Heart right ventricle (tissue), 16 donors: ENCODE measurements at regions not wholly inside any gene's neighbourhood (a gene's known extent, or its start where the extent isn't known, plus 50 kb on each side); places are given as distances from the start of the nearest gene placed in this dataset.

Experiments used
- ATAC-seq, 8 donors: fragments of 200-7000 bp; cut with Tn5 transposase; one replicate each; pipeline ENCODE4 v1.9.1; 2020; ENCODE audit warnings: mild to moderate bottlenecking in 8 of 8, moderate library complexity in 8 of 8, moderate number of reproducible peaks in 1 of 8
- DNase-seq, 2 donors: peaks; one replicate each; pipeline ENCODE4 v3.0.0-alpha.2; 2020
- H3K27ac ChIP-seq, 10 donors: fragments of 200-600 bp; sonication (generic) in 2 of 10; one replicate each; pipeline versions ENCODE4 v1.5.0 to v1.8.0; 2020 to 2022; ENCODE audit warnings: mild to moderate bottlenecking in 3 of 10
- H3K27me3 ChIP-seq, 7 donors: fragments of 200-600 bp; one replicate each; pipeline ENCODE4 v1.8.0; 2021 to 2022; ENCODE audit warnings: mild to moderate bottlenecking in 2 of 7
- H3K36me3 ChIP-seq, 9 donors: fragments of 200-600 bp; sonication (generic) in 1 of 9; one replicate each; pipeline versions ENCODE4 v1.5.0 to v1.8.0; 2020 to 2022; ENCODE audit warnings: mild to moderate bottlenecking in 2 of 9
- H3K4me1 ChIP-seq, 9 donors: fragments of 200-600 bp; sonication (generic) in 1 of 9; one replicate each; pipeline versions ENCODE4 v1.5.0 to v1.8.0; 2020 to 2022; ENCODE audit warnings: mild to moderate bottlenecking in 4 of 9
- H3K4me3 ChIP-seq, 10 donors: fragments of 200-600 bp; sonication (generic) in 2 of 10; one replicate each; pipeline versions ENCODE4 v1.5.0 to v1.8.0; 2020 to 2022; ENCODE audit warnings: mild to moderate bottlenecking in 7 of 10, moderate library complexity in 2 of 10
- H3K9me3 ChIP-seq, 11 donors: fragments of 200-600 bp in 10 of 11; sonication (generic) in 2 of 11; one replicate each; pipeline versions ENCODE4 v1.5.0 to v1.8.0; 2013 to 2022; ENCODE audit warnings: mild to moderate bottlenecking in 2 of 11, control low read depth in 1 of 11, moderate library complexity in 1 of 11
- WGBS, 2 donors: extraction: QIAGEN DNeasy Blood & Tissue Kit; methylation state at CpG; one replicate each; pipeline ENCODE4 v1.1.7; 2013; ENCODE audit warnings: inconsistent platforms in 1 of 2; 5-methylcytosine and 5-hydroxymethylcytosine counted together
- intact Hi-C, 10 donors: fragments of 100-400 bp; cut with DNase I; formaldehyde crosslinking; loops; one replicate each; pipeline versions ENCODE4 v1.11.1 to v1.14.2; 2022
- TF ChIP-seq, protein P1 (sequence below), 9 donors: fragments of 200-600 bp; sonication (generic) in 2 of 9; IDR thresholded peaks; one replicate each; pipeline versions ENCODE4 v1.5.0 to v1.8.0; 2021 to 2022; ENCODE audit warnings: antibody characterized with exemption in 9 of 9, mild to moderate bottlenecking in 5 of 9, moderate library complexity in 1 of 9
- donor health status: Arrhythmogenic right ventricular cardiomyopathy.
- donor health status: ischemic (EF 13 %, LVEDD 7.1; RV severe dilation, severe dysfunction).
- donor health status: healthy with polysubstance abuse.
- donor health status: DM: no; HTN: yes; CAD: no.
- donor health status: DM: no; HTN: no; CAD: no.
- donor health status: ischemic (EF 25% LVEDD 6.9; RV normal size, moderate dysfunction).
- donor health status: ischemic (EF 25% LVEDD 5.7; RV mildly dilated, moderate dysfunction).
- donor health status: healthy.
- donor health status: DM: yes; HTN: yes; CAD: no.
- donor health status: Ischemic cardiomyopathy.
- donor health status: ischemic (EF 35%, LVEDD 5.7; RV mildly dilated, moderate dysfunction).
- donor health status: nonischemic (EF 11% LVEDD 7.7; RV severe dilation, severe dysfunction).
- donor health status: DM: yes; HTN: yes; CAD: no.
- donor health status: PGD.
- donor health status: ischemic (EF 29% LVEDD 5.4; RV normal size, mild dysfunction).
- donor health status: nonischemic (EF 23%, LVEDD 6.1; RV moderate dilation, normal function).

DNA sequence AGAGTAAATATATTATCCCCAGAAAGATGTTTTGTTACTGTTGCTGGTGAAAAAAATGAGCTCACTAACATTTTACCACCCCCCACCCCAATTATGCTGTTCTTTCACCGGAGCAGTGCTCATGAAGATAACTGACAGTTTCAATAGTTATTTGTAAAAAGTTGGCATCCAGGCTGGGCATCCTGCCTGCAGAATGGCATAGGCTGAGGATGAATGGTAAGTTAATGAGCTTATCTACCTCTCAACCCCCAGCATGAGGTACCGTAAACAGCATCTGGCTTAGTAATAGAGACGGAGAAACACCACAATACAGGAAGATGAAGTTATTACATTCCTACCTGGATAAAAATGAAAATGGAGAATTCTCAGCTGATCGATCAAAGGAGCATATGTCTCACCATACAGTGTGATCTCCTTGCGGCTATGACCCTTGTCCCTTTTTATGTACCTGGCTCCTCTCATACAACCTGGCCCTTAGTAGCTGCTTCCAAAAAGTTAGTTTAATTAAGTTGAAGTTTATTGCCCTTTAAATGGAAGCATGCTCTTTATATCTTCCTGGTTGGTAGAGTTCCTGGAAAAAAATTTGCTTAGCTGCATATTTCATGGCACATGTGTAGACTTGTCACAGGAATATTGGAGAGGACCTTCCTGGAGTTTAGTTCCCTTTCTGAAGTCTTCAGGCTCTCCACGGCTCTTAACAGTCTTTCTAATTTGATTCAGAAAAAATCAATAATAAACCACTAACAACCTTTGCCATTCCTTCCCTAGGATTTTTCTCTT, 61.2 kb upstream of the MPHOSPH6 start:
- WGBS, 2 donors: 81 to 86% methylated on average over 6 of the region's 6 CpGs
- DNase-seq (no peak), ATAC-seq (no peak)
- TF ChIP-seq, protein P1, sequence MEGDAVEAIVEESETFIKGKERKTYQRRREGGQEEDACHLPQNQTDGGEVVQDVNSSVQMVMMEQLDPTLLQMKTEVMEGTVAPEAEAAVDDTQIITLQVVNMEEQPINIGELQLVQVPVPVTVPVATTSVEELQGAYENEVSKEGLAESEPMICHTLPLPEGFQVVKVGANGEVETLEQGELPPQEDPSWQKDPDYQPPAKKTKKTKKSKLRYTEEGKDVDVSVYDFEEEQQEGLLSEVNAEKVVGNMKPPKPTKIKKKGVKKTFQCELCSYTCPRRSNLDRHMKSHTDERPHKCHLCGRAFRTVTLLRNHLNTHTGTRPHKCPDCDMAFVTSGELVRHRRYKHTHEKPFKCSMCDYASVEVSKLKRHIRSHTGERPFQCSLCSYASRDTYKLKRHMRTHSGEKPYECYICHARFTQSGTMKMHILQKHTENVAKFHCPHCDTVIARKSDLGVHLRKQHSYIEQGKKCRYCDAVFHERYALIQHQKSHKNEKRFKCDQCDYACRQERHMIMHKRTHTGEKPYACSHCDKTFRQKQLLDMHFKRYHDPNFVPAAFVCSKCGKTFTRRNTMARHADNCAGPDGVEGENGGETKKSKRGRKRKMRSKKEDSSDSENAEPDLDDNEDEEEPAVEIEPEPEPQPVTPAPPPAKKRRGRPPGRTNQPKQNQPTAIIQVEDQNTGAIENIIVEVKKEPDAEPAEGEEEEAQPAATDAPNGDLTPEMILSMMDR (IDR thresholded peaks at IDR 0.05): no peak
- peaks cover 0 to 12% (median 0%) of the 10 kb centered on the region in 7 donors for H3K27me3 ChIP-seq
- no peaks in the 10 kb centered on the region for H3K4me1 ChIP-seq
- no peaks in the 10 kb centered on the region for H3K36me3 ChIP-seq
- no peak overlapping the region for H3K4me3 ChIP-seq
- intact Hi-C loops: loop anchor here (2.0 to 10.0 kb wide), 11 partner anchors 196 to 340 kb away; partner anchors contain the start of gene HSD17B2 (in 1 of the 10)
- no peak overlapping the region for H3K27ac ChIP-seq
- H3K9me3 ChIP-seq: no peaks in the 10 kb centered on the region

DNA sequence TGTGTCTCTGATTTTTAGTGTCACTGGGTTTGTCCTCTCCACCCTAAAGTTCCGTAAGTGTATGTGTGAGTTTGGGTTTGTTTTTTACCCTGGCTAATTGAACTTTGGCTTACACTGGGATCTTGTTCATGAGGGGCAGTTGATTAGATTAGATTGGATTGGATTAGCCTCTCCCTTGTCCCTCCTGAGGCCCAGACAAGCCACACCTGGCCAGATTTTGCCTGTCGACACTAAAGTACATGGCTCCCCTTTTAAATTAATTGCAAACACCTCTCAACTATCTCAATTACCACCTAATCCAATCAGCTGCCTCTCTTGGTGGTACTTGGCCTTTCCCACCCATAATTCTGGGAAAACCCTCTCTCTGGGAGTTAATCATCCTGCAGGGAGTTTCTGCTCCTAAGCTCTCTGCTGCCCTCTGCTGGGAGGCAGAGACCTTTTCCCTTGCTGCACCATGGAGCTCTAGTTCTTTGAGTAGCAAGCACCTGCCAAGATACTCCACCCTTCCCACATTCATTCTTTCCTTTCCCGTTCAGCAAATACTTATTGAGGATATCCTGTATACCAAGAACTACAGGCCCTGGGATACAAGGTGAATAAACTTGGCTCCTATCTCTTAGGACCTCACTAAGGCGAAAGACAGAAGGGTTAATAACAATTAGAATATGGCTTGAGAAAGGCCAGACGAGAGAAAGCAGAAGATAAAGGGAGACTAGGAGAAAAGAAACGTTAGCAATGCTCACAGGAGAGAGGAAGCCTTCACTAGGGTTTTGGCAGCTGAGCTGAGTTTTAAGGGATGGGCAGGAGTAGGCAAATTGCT, 60.0 kb upstream of the MPHOSPH6 start:
- Histone ChIP-seq H3K4me3 (no peak overlapping the region), H3K4me1 (no peaks in the 10 kb centered on the region), H3K27me3 (peaks cover 0 to 13% (median 0%) of the 10 kb centered on the region in 7 donors), H3K36me3 (no peaks in the 10 kb centered on the region), H3K27ac (no peak overlapping the region), H3K9me3 (no peaks in the 10 kb centered on the region)
- intact Hi-C loops: loop anchor here (1.0 to 10.0 kb wide), 14 partner anchors 195 to 345 kb away; partner anchors contain the start of gene HSD17B2 (in 4 of the 10)
- WGBS, 2 donors: 37 to 43% methylated on average over 6 of the region's 6 CpGs
- peak; percentile 44 to 63 for DNase-seq
- peak in 5 of 8 donors; percentile 33 to 69 (median 57) for ATAC-seq
- TF ChIP-seq, protein P1 (IDR thresholded peaks at IDR 0.05): peak; percentile 55 to 93 (median 87)

DNA sequence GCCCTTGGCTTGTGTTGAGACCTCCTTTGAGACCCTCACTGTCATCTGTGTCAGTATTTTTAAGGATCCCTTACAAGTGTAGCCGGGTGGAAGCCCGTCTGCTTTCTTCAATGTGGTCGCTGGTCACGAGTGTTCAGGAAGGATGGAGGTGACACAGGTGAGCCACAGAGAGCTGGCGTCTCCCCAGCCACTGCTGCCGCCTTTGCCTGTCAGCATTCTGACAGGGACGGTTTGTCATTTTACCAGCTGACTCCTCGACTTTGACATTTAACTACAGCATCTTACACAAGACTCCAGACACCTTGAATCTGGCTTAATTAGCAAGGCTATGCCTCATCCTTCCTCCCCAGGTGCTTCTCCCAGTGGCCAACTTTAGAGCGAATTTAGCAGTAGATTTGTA, 56.3 kb upstream of the MPHOSPH6 start:
- Histone ChIP-seq H3K4me1 (no peaks in the 10 kb centered on the region), H3K27me3 (peaks cover 0 to 13% (median 0%) of the 10 kb centered on the region in 7 donors), H3K4me3 (no peak overlapping the region), H3K27ac (no peak overlapping the region), H3K9me3 (no peaks in the 10 kb centered on the region), H3K36me3 (no peaks in the 10 kb centered on the region)
- DNase-seq (no peak), ATAC-seq (no peak)
- WGBS, 2 donors: 64 to 74% methylated on average over 9 of the region's 9 CpGs
- intact Hi-C loops: loop anchor here in 7 of 10 donors (5.0 to 10.0 kb wide), 6 partner anchors 192 to 342 kb away; partner anchors contain the start of gene HSD17B2 (in 3 of the 7)
- TF ChIP-seq, protein P1 (IDR thresholded peaks at IDR 0.05): no peak

DNA sequence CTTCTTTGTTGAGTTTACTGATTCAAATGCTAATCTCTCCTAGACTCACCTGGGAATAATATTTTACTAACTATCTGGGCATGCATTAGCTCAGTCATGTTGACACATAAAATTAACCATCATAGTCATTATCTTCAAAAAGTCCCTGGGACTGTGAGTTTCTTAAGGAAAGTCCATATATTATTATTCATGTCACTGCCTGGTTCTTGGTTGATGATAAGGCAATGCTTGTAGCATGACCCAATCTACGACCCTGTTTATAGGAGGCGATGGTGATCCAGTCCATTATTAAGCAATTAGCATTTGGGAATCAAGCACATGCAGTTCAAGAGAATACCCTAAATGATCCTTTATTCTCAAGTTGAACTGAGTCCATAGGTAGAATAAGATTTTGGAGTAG, 54.8 kb upstream of the MPHOSPH6 start:
- Histone ChIP-seq H3K27me3 (peaks cover 0 to 13% (median 0%) of the 10 kb centered on the region in 7 donors), H3K36me3 (no peaks in the 10 kb centered on the region), H3K9me3 (no peaks in the 10 kb centered on the region), H3K4me1 (no peaks in the 10 kb centered on the region), H3K27ac (no peak overlapping the region), H3K4me3 (no peak overlapping the region)
- TF ChIP-seq, protein P1 (IDR thresholded peaks at IDR 0.05): no peak
- ATAC-seq: no peak
- no peak for DNase-seq
- intact Hi-C loops: loop anchor here in 7 of 10 donors (5.0 to 10.0 kb wide), 6 partner anchors 190 to 340 kb away; partner anchors contain the start of gene HSD17B2 (in 3 of the 7)
- 92 to 93% methylated on average over 2 of the region's 2 CpGs for WGBS, 2 donors
